Hematopoietic multipotent progenitor cell (in vitro differentiated cells): ENCODE measurements at regions not wholly inside any gene's neighbourhood (a gene's known extent, or its start where the extent isn't known, plus 50 kb on each side); places are given as distances from the start of the nearest gene placed in this dataset.
A peak's percentile ranks its signal among the peaks of the same experiment; 100 is the strongest.
"Not testable (repeated sequence)": the region's sequence is repeated elsewhere in the genome, so short reads cannot be mapped to it uniquely, and the experiment has no call there.

Experiments used
- DNase-seq, 3 donors: peaks; one replicate each; pipeline ENCODE4 v3.0.0-alpha.2; 2011 to 2015; ENCODE audit warnings: low read depth in 2 of 3, low spot score in 2 of 3

DNA sequence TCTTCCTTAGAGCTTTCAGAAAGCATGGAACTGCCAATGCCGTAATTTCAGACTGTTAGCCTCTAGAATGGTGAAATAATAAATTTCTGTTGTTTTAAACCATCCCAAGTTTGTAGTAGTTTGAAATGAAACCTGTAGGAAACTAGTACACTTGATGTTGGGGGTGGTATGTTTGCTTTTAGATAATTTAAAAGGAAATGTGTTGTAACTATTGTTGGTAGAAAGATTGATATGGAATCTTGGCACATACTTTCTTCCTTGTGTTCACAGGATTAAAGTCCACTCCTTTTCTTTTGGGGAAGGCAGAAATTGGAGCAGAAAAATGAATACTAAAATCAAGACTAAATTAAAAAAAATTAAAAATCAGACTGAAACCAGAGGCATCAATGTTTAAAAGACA lies 66.0 kb upstream of the ARRDC3 start:
- no peak for DNase-seq

DNA sequence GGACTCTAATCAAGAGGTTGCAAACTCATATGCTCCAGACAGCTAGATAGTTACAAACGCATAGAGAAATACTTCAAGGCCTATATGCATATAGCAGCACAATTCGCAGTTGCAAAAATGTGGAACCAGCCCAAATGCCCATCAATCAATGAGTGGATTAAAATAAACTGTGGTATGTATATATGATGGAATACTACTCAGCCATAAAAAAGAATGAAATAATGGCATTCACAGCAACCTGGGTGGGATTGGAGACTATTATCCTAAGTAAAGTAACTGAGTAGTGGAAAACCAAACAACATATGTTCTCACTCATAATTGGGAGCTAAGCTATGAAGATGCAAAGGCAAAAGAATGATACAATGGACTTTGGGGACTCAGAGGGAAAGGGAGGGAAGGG lies 65.0 kb upstream of the ARRDC3 start:
- DNase-seq = not testable (repeated sequence)

DNA sequence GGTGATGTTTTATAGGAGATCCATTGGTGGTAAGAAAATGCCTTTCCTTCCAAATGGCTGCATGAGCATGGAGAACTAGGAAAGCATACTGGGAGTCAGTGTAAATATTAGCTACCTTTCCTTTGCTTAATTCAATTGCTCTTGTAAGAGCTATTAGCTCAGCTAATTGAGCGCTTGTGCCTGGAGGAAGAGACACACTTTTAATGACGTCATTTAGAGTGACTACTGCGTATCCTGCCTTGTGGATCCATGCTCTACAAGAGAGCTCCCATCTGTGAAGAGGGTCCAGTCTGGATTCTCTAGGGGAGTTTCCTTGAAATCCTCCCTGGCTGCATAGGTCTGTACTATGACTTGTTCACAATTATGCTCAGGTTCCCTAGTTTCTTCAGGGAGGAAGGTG lies 63.8 kb upstream of the ARRDC3 start:
- DNase-seq = not testable (repeated sequence)

DNA sequence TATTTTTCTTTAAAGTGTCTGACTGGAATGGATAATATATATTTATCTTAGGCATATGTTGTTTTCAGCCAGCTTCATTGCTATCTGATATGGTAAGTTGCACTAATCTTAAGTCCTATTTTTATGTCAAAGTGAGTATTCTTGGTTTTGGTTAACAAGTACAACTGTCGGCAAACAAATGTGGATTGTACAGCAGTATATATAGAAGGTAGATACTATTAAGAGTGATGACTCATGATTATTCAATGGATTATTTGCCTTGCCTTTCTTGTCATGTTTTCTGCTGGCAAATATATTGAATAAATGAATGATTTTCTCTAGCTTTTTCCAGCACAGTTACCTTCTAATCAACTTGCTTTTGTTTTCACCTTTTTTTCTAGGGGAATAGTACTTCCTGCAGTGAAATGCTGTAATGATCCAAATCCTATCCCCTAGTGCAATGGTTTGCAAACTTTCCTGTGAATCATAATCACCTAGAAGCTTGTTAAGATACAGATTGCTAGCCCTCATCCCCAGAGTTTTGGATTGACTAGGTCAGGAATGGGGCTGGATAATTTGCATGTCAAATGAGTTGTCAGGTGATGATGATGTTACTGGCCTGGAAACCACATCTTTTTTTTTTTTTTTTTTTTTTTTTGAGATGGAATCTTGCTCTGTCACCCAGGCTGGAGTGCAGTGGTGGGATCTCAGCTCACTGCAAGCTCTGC lies 60.8 kb upstream of the ARRDC3 start:
- DNase-seq = no peak

DNA sequence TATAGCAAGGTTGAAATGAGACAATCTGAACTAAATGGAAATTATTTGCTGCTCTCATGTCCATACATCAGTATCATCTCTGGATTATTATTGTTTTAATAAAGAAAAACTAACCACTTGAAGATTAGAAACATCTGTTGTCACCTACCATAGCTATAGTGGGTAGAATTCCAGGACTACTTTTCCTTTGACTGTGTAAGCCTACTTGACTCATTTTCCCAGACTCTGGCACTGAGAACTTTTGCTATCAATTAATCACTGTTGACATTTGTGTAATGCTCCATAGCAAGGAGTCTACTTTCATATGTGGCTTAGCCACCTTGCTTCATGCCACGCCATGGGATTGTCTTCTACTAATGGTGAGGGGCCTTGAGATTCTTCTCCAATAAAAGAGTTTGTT lies 59.9 kb upstream of the ARRDC3 start:
- no peak for DNase-seq

DNA sequence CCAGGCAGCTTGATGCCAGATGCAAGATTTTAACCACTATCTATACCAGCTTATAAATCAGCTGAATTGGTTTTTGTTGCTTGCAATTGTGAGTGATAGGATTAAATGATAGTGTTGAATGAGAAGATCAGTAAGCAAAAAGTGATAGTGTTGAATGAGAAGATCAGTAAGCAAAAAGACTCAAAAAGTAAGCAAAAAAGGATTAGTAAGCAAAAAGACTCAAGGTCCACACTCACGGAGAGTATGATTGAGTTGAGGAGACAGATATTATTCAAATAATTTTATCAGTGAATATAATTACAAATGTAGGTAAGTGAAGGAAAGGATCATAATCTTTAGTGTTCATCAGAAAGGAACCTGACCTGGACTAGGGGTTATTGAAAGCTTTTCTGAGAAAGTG lies 58.0 kb upstream of the ARRDC3 start:
- DNase-seq = no peak

DNA sequence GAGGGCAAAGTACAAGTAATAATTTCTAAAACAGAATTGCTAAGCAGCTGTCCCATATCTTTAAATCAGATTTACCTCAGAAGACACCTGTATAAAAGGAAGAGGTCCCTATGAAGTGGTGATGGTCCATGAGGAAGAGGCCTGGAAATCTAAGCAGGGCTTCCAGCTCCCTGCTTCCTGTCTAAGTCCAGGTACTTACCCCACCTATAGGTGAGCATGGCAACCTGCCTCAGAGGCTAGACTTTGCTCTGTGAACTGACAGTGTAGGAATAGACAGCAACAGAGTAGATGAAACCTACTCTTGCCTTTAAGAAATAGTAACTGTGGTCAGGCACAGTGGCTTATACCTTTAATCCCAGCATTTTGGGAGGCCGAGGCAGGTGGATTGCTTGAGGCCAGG lies 55.8 kb upstream of the ARRDC3 start:
- no peak for DNase-seq

DNA sequence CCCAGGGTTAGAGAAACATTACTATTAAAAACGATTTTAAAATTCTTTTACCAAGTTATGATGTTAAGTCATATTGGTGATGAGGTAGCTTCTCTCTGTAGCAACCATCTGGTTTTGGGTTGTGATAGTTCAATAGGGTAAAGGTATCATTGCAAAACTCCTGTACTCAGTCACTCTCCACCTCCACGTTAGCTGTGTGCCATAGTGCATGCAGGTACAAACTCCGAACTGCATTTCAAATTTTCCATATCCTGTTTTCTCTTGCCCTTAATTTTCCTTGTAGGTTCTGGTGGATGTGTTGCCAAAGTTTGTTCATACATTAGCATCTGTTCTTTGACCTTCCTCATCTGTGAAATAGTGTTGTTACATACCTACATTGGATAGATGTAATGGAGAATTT lies 53.1 kb upstream of the ARRDC3 start:
- no peak for DNase-seq

DNA sequence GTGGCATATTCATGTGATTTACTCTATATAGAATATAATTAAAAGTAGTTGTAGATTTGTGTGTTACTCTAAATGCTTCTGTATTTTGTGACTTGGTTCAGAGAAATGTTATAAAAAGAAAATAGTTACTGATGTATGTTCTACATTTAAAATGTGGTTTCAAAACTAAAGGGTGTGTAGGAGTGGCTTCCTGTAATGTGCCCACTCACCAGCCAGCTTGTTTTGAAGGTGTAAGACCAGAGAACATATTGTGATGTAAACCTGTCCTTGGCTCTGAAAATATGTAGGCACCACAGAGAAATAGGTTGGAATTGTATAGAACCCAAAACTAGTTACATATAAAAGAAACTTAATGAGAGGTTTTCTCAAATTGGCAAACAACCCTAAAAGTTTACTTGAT lies 51.2 kb upstream of the ARRDC3 start:
- DNase-seq = peak in 1 of 3 donors; percentile 1

DNA sequence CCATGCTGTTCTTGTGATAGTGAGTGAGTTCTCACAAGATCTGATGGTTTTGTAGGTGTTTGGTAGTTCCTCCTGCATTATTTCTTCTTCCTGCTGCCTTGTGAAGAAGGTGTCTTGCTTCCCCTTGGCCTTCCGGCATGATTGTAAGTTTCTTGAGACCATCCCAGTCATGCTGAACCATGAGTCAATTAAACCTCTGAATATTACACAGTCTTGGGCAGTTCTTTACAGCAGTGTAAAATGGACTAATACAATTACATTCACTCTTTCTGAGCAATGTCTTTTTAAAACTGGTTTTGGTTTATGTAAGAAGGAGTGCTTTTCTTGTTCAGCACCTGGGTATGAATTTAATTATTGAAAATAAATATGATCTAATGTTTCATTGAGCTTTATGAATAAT lies 50.7 kb upstream of the ARRDC3 start:
- DNase-seq = no peak
